Kidney (tissue), 13 donors: ENCODE measurements at regions not wholly inside any gene's neighbourhood (a gene's known extent, or its start where the extent isn't known, plus 50 kb on each side); places are given as distances from the start of the nearest gene placed in this dataset.

ENCODE experiments used
- DNase-seq, 5 donors: peaks; one replicate each; pipeline ENCODE4 v3.0.0-alpha.2; 2013 to 2020
- FAIRE-seq: peaks from 2 replicates; lab custom pipeline; 2012; peaks lifted over from hg19 to GRCh38; lab: Jason Lieb, UNC
- H3K27ac ChIP-seq, 2 donors: one replicate each; pipeline ENCODE4 v1.7.0; 2013; ENCODE audit warnings: low read depth in 2 of 2, low read length in 2 of 2, inconsistent platforms in 1 of 2
- H3K27me3 ChIP-seq: one replicate; pipeline ENCODE4 v1.7.1; 2013; ENCODE audit warnings: low read length, inconsistent platforms; ENCODE audit not compliant: control insufficient read depth, insufficient read depth
- H3K36me3 ChIP-seq, 3 donors: one replicate each; pipeline versions ENCODE4 v1.7.0 to v1.7.1; 2013; ENCODE audit warnings: low read length in 3 of 3, control low read depth in 1 of 3, inconsistent platforms in 1 of 3; ENCODE audit not compliant: insufficient read depth in 3 of 3, control insufficient read depth in 2 of 3
- H3K4me1 ChIP-seq, 3 donors: one replicate each; pipeline versions ENCODE4 v1.7.0 to v1.7.1; 2013; ENCODE audit warnings: low read length in 3 of 3, inconsistent platforms in 1 of 3, low read depth in 1 of 3; ENCODE audit not compliant: control insufficient read depth in 2 of 3, insufficient read depth in 2 of 3
- H3K4me3 ChIP-seq, 3 donors: one replicate each; pipeline versions ENCODE4 v1.7.0 to v1.8.1; 2013; ENCODE audit warnings: low read length in 3 of 3, control low read depth in 1 of 3, inconsistent platforms in 1 of 3
- H3K9ac ChIP-seq, 3 donors: one replicate each; pipeline versions ENCODE4 v1.7.0 to v1.7.1; 2013; ENCODE audit warnings: low read length in 3 of 3, control low read depth in 1 of 3, inconsistent platforms in 1 of 3
- H3K9me3 ChIP-seq, 3 donors: one replicate each; pipeline versions ENCODE4 v1.7.0 to v1.7.1; 2013; ENCODE audit warnings: low read length in 3 of 3, control low read depth in 1 of 3, inconsistent platforms in 1 of 3; ENCODE audit not compliant: control insufficient read depth in 2 of 3, insufficient read depth in 1 of 3
- CTCF ChIP-seq: IDR thresholded peaks from 3 replicates; pipeline ENCODE4 v1.5.1; 2012; ENCODE audit warnings: mild to moderate bottlenecking, moderate library complexity, borderline replicate concordance; ENCODE audit not compliant: insufficient read depth; ENCODE audit errors: extremely low read depth
- intact Hi-C: fragments of 100-400 bp; cut with DNase I; formaldehyde crosslinking; loops from one replicate; pipeline ENCODE4 v1.11.1; 2022
- donor health status: control.
- donor health status: control.
- donor health status: control.
- donor health status: control.
- donor health status: control.
- donor health status: DM: yes; HTN: yes; CAD: no.
- donor health status: Normal renal cell carcinoma (clear cell type).

GRCh38 chr3:34868935-34869334 is 770.4 kb upstream of the ARPP21 start:
- Histone ChIP-seq H3K27me3 (no peaks in the 10 kb centered on the region), H3K4me1 (no peaks in the 10 kb centered on the region), H3K27ac (no peak overlapping the region), H3K9me3 (no peaks in the 10 kb centered on the region), H3K9ac (no peak overlapping the region), H3K36me3 (no peaks in the 10 kb centered on the region), H3K4me3 (no peak overlapping the region)
- TF ChIP-seq CTCF: no peak
- intact Hi-C loops: no loop called here
- no peak for FAIRE-seq
- no peak for DNase-seq

- Histone ChIP-seq H3K27me3 (no peaks in the 10 kb centered on the region), H3K9me3 (no peaks in the 10 kb centered on the region), H3K4me3 (no peak overlapping the region), H3K27ac (no peak overlapping the region), H3K4me1 (no peaks in the 10 kb centered on the region), H3K9ac (no peak overlapping the region), H3K36me3 (no peaks in the 10 kb centered on the region)
- no peak for DNase-seq
- intact Hi-C loops: no loop called here
- no peak for TF ChIP-seq CTCF
- FAIRE-seq: no peak
These were observed 769.6 kb upstream of the ARPP21 start for GRCh38 chr3:34869696-34870095.

GRCh38 chr3:34872406-34872805 is 766.9 kb upstream of the ARPP21 start:
- no peaks in the 10 kb centered on the region for H3K27me3 ChIP-seq
- no peak overlapping the region for H3K9ac ChIP-seq
- H3K9me3 ChIP-seq: peaks cover 0 to 2% (median 0%) of the 10 kb centered on the region in 3 donors
- no peak overlapping the region for H3K27ac ChIP-seq
- intact Hi-C loops: no loop called here
- H3K36me3 ChIP-seq: no peaks in the 10 kb centered on the region
- H3K4me1 ChIP-seq: no peaks in the 10 kb centered on the region
- H3K4me3 ChIP-seq: no peak overlapping the region
- TF ChIP-seq CTCF: no peak
- no peak for FAIRE-seq
- DNase-seq: peak in 1 of 5 donors; percentile 37

- Histone ChIP-seq H3K9ac (no peak overlapping the region), H3K4me1 (no peaks in the 10 kb centered on the region), H3K36me3 (no peaks in the 10 kb centered on the region), H3K4me3 (no peak overlapping the region), H3K27ac (no peak overlapping the region), H3K27me3 (no peaks in the 10 kb centered on the region), H3K9me3 (peaks cover 0 to 2% (median 0%) of the 10 kb centered on the region in 3 donors)
- intact Hi-C loops: no loop called here
- FAIRE-seq: no peak
- DNase-seq: no peak
- no peak for TF ChIP-seq CTCF
These were observed 762.3 kb upstream of the ARPP21 start for GRCh38 chr3:34876997-34877396.
